GM12891 (cell line): ENCODE measurements at regions not wholly inside any gene's neighbourhood (a gene's known extent, or its start where the extent isn't known, plus 50 kb on each side); places are given as distances from the start of the nearest gene placed in this dataset.

Experiments
- POLR2A ChIP-seq: IDR thresholded peaks from 2 replicates; pipeline ENCODE4 v1.6.1; 2011; ENCODE audit warnings: low read depth, low read length, control low read depth
- POLR2AphosphoS5 ChIP-seq: IDR thresholded peaks from 2 replicates; pipeline ENCODE4 v1.6.1; 2011; ENCODE audit warnings: low read depth, low read length, control low read depth
- SPI1 ChIP-seq: IDR thresholded peaks from 2 replicates; pipeline ENCODE4 v1.6.1; 2011; ENCODE audit warnings: low read depth, low read length, control low read depth

GRCh38 chr18:43465483-43465882 lies 188.2 kb upstream of the SYT4 start:
- TF ChIP-seq POLR2A: no peak
- TF ChIP-seq POLR2AphosphoS5: no peak
- TF ChIP-seq SPI1: no peak
